GM23338 (cell line): ENCODE measurements at regions not wholly inside any gene's neighbourhood (a gene's known extent, or its start where the extent isn't known, plus 50 kb on each side); places are given as distances from the start of the nearest gene placed in this dataset.

Source experiments
- ATAC-seq: fragments of 200-7000 bp; cut with Tn5 transposase; 3 replicates; pipeline ENCODE4 v1.9.1; 2020
- DNase-seq: peaks from one replicate; pipeline ENCODE4 v3.0.0-alpha.2; 2015; ENCODE audit warnings: low spot score
- H2AFZ ChIP-seq: fragments of 200-600 bp; sonication (generic); 2 replicates; pipeline ENCODE4 v1.8.0; 2016; ENCODE audit warnings: antibody characterized with exemption, mild to moderate bottlenecking, moderate library complexity
- H3F3A ChIP-seq: fragments of 200-600 bp; sonication (generic); replicated peaks from 2 replicates; pipeline ENCODE4 v1.8.0; 2017; ENCODE audit warnings: antibody characterized with exemption, mixed run types, low read depth
- H3K27ac ChIP-seq: fragments of 200-600 bp; sonication (generic); 2 replicates; pipeline ENCODE4 v1.6.1; 2016; ENCODE audit warnings: low read depth
- H3K27me3 ChIP-seq: fragments of 200-600 bp; sonication (generic); 2 replicates; pipeline ENCODE4 v1.8.0; 2016; ENCODE audit warnings: mild to moderate bottlenecking, mixed run types, moderate library complexity; ENCODE audit not compliant: insufficient read depth
- H3K36me3 ChIP-seq: fragments of 200-600 bp; sonication (generic); 2 replicates; pipeline ENCODE4 v1.8.0; 2016; ENCODE audit warnings: mild to moderate bottlenecking; ENCODE audit not compliant: insufficient read depth
- H3K4me1 ChIP-seq: fragments of 200-600 bp; sonication (generic); 2 replicates; pipeline ENCODE4 v1.8.0; 2016; ENCODE audit warnings: mild to moderate bottlenecking, moderate library complexity; ENCODE audit not compliant: insufficient read depth
- H3K4me2 ChIP-seq: fragments of 200-600 bp; sonication (generic); 2 replicates; pipeline ENCODE4 v1.7.1; 2017; ENCODE audit warnings: mixed run types
- H3K4me3 ChIP-seq: fragments of 200-600 bp; sonication (generic); 2 replicates; pipeline ENCODE4 v1.6.1; 2016; ENCODE audit warnings: mixed run types
- H3K79me2 ChIP-seq: fragments of 200-600 bp; sonication (generic); replicated peaks from 2 replicates; pipeline ENCODE4 v1.8.0; 2017; ENCODE audit warnings: mild to moderate bottlenecking; ENCODE audit not compliant: insufficient read depth
- H3K9me2 ChIP-seq: fragments of 200-600 bp; sonication (generic); 2 replicates; pipeline ENCODE4 v1.8.0; 2017; ENCODE audit not compliant: insufficient read depth
- H4K20me1 ChIP-seq: fragments of 200-600 bp; sonication (generic); replicated peaks from 2 replicates; pipeline ENCODE4 v1.8.0; 2017; ENCODE audit warnings: mild to moderate bottlenecking; ENCODE audit not compliant: insufficient read depth
- H3K27ac Mint-ChIP-seq: 2 replicates; pipeline ENCODE4 v1.8.0; 2020; ENCODE audit warnings: inconsistent platforms, mild to moderate bottlenecking, moderate library complexity, mixed read lengths
- H3K27me3 Mint-ChIP-seq: 3 replicates; pipeline ENCODE4 v1.8.0; 2022; ENCODE audit warnings: low read depth, mild to moderate bottlenecking, moderate library complexity, mixed read lengths, inconsistent platforms; ENCODE audit not compliant: insufficient read depth, poor library complexity
- H3K36me3 Mint-ChIP-seq: 3 replicates; pipeline ENCODE4 v1.8.0; 2021; ENCODE audit warnings: low read depth, mild to moderate bottlenecking, inconsistent platforms, moderate library complexity, mixed read lengths
- H3K4me1 Mint-ChIP-seq: 3 replicates; pipeline ENCODE4 v1.8.0; 2020; ENCODE audit warnings: mild to moderate bottlenecking, inconsistent platforms, mixed read lengths
- H3K4me3 Mint-ChIP-seq: 3 replicates; pipeline ENCODE4 v1.8.0; 2021; ENCODE audit warnings: moderate library complexity, mild to moderate bottlenecking, inconsistent platforms, mixed read lengths
- H3K9me3 Mint-ChIP-seq: 3 replicates; pipeline ENCODE4 v1.8.0; 2020; ENCODE audit warnings: moderate library complexity, mild to moderate bottlenecking, inconsistent platforms, mixed read lengths
- CREB1 ChIP-seq: fragments of 250-450 bp; sonication (Bioruptor Pico); IDR thresholded peaks from 2 replicates; pipeline ENCODE4 v1.5.0; 2020; ENCODE audit warnings: low read depth, mild to moderate bottlenecking, moderate library complexity
- EZH2 ChIP-seq: fragments of 200-600 bp; sonication (generic); IDR thresholded peaks from one replicate; pipeline ENCODE4 v1.8.0; 2017; ENCODE audit warnings: antibody characterized with exemption, mild to moderate bottlenecking, low read depth; ENCODE audit not compliant: unreplicated experiment
- EZH2phosphoT487 ChIP-seq: fragments of 200-600 bp; sonication (generic); IDR thresholded peaks from one replicate; pipeline ENCODE4 v1.8.1; 2018; ENCODE audit warnings: antibody characterized with exemption; ENCODE audit not compliant: unreplicated experiment
- STAT1 ChIP-seq: IDR thresholded peaks from one replicate; pipeline ENCODE4 v1.6.1; 2016; ENCODE audit warnings: antibody characterized with exemption; ENCODE audit not compliant: unreplicated experiment
- ZNF114 ChIP-seq: fragments of 250-450 bp; sonication (Bioruptor Pico); IDR thresholded peaks from 2 replicates; pipeline ENCODE4 v1.5.0; 2020; ENCODE audit warnings: mild to moderate bottlenecking, moderate library complexity
- TF ChIP-seq, protein P1 (sequence below): IDR thresholded peaks from 2 replicates; pipeline ENCODE4 v1.6.1; 2016; ENCODE audit warnings: antibody characterized with exemption
- TF ChIP-seq, protein P2 (sequence below): fragments of 250-450 bp; sonication (Bioruptor Pico); IDR thresholded peaks from 2 replicates; pipeline ENCODE4 v1.5.0; 2020; ENCODE audit warnings: mild to moderate bottlenecking, moderate library complexity

GRCh38 chr6:166692723-166693302, 65.8 kb upstream of the RPS6KA2 start:
- Histone ChIP-seq H3K27me3 (no peaks in the 10 kb centered on the region), H3F3A (no peaks in the 10 kb centered on the region), H4K20me1 (no peaks in the 10 kb centered on the region), H3K4me1 (no peaks in the 10 kb centered on the region), H3K79me2 (no peaks in the 10 kb centered on the region; the same call in 1 of the 2 replicates), H3K27ac (no peak overlapping the region), H3K4me2 (no peak overlapping the region), H2AFZ (no peak overlapping the region), H3K9me2 (no peaks in the 10 kb centered on the region), H3K36me3 (no peaks in the 10 kb centered on the region), H3K4me3 (no peak overlapping the region)
- Mint-ChIP-seq H3K4me1 (peaks cover 31% of the 10 kb centered on the region), H3K36me3 (no peaks in the 10 kb centered on the region), H3K27ac (no peak overlapping the region; the same call in 1 of the 2 replicates), H3K27me3 (peaks cover 5% of the 10 kb centered on the region), H3K9me3 (no peaks in the 10 kb centered on the region; the same call in 2 of the 3 replicates), H3K4me3 (no peak overlapping the region)
- TF ChIP-seq ZNF114 (CRISPR knock-in tag) (no peak), EZH2phosphoT487 (no peak), CREB1 (CRISPR knock-in tag) (no peak), STAT1 (no peak), EZH2 (no peak)
- TF ChIP-seq, protein P1, sequence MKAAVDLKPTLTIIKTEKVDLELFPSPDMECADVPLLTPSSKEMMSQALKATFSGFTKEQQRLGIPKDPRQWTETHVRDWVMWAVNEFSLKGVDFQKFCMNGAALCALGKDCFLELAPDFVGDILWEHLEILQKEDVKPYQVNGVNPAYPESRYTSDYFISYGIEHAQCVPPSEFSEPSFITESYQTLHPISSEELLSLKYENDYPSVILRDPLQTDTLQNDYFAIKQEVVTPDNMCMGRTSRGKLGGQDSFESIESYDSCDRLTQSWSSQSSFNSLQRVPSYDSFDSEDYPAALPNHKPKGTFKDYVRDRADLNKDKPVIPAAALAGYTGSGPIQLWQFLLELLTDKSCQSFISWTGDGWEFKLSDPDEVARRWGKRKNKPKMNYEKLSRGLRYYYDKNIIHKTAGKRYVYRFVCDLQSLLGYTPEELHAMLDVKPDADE: no peak
- TF ChIP-seq, protein P2, sequence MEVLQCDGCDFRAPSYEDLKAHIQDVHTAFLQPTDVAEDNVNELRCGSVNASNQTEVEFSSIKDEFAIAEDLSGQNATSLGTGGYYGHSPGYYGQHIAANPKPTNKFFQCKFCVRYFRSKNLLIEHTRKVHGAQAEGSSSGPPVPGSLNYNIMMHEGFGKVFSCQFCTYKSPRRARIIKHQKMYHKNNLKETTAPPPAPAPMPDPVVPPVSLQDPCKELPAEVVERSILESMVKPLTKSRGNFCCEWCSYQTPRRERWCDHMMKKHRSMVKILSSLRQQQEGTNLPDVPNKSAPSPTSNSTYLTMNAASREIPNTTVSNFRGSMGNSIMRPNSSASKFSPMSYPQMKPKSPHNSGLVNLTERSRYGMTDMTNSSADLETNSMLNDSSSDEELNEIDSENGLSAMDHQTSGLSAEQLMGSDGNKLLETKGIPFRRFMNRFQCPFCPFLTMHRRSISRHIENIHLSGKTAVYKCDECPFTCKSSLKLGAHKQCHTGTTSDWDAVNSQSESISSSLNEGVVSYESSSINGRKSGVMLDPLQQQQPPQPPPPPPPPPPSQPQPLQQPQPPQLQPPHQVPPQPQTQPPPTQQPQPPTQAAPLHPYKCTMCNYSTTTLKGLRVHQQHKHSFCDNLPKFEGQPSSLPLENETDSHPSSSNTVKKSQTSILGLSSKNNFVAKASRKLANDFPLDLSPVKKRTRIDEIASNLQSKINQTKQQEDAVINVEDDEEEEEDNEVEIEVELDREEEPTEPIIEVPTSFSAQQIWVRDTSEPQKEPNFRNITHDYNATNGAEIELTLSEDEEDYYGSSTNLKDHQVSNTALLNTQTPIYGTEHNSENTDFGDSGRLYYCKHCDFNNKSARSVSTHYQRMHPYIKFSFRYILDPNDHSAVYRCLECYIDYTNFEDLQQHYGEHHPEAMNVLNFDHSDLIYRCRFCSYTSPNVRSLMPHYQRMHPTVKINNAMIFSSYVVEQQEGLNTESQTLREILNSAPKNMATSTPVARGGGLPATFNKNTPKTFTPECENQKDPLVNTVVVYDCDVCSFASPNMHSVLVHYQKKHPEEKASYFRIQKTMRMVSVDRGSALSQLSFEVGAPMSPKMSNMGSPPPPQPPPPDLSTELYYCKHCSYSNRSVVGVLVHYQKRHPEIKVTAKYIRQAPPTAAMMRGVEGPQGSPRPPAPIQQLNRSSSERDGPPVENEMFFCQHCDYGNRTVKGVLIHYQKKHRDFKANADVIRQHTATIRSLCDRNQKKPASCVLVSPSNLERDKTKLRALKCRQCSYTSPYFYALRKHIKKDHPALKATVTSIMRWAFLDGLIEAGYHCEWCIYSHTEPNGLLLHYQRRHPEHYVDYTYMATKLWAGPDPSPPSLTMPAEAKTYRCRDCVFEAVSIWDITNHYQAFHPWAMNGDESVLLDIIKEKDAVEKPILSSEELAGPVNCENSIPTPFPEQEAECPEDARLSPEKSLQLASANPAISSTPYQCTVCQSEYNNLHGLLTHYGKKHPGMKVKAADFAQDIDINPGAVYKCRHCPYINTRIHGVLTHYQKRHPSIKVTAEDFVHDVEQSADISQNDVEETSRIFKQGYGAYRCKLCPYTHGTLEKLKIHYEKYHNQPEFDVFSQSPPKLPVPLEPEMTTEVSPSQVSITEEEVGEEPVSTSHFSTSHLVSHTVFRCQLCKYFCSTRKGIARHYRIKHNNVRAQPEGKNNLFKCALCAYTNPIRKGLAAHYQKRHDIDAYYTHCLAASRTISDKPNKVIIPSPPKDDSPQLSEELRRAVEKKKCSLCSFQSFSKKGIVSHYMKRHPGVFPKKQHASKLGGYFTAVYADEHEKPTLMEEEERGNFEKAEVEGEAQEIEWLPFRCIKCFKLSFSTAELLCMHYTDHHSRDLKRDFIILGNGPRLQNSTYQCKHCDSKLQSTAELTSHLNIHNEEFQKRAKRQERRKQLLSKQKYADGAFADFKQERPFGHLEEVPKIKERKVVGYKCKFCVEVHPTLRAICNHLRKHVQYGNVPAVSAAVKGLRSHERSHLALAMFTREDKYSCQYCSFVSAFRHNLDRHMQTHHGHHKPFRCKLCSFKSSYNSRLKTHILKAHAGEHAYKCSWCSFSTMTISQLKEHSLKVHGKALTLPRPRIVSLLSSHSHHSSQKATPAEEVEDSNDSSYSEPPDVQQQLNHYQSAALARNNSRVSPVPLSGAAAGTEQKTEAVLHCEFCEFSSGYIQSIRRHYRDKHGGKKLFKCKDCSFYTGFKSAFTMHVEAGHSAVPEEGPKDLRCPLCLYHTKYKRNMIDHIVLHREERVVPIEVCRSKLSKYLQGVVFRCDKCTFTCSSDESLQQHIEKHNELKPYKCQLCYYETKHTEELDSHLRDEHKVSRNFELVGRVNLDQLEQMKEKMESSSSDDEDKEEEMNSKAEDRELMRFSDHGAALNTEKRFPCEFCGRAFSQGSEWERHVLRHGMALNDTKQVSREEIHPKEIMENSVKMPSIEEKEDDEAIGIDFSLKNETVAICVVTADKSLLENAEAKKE (CRISPR knock-in tag): no peak
- no peak for DNase-seq
- no peak for ATAC-seq
